ENCODE measurements at regions not wholly inside any gene's neighbourhood (a gene's known extent, or its start where the extent isn't known, plus 50 kb on each side); places are given as distances from the start of the nearest gene placed in this dataset.

GRCh38 chr18:70683263-70683662 is 394.4 kb downstream of the SOCS6 start:
- no peaks in the 10 kb centered on the region for H3K9me3 ChIP-seq (replicated peaks in 1 of 2; ENCODE audit: control insufficient read depth in 1 of 2, insufficient read depth in 1 of 2, low read length in 2 of 2)
- H3K4me1 ChIP-seq (ENCODE audit: control insufficient read depth in 1 of 2, insufficient read depth in 2 of 2, low read length in 2 of 2) = no peaks in the 10 kb centered on the region
- Mint-ChIP-seq H3K27ac (no peak overlapping the region), H3K4me1 (no peaks in the 10 kb centered on the region), H3K4me3 (no peak overlapping the region), H3K36me3 (no peaks in the 10 kb centered on the region), H3K27me3 (ENCODE audit: low read depth in 3 of 3) (no peaks in the 10 kb centered on the region), H3K9me3 (peaks cover 0 to 7% (median 2%) of the 10 kb centered on the region in 7 donors)
- no peak for TF ChIP-seq CTCF (IDR thresholded peaks at IDR 0.05)
- WGBS (ENCODE audit: insufficient coverage) = 90% methylated on average over 3 of the region's 5 CpGs
- H3K27ac ChIP-seq (ENCODE audit: low read depth in 1 of 2, low read length in 2 of 2) = no peak overlapping the region
- H3K9ac ChIP-seq (ENCODE audit: insufficient read depth, low read length, poor library complexity, severe bottlenecking) = no peak overlapping the region
- no peaks in the 10 kb centered on the region for H3K27me3 ChIP-seq (ENCODE audit: control insufficient read depth in 2 of 2, insufficient read depth in 2 of 2, low read length in 2 of 2)
- intact Hi-C loops (cut with micrococcal nuclease) = no loop called here
- no peak overlapping the region for H3K4me2 ChIP-seq (replicated peaks; ENCODE audit: extremely low read depth, low read length, poor library complexity, severe bottlenecking)
- H2AFZ ChIP-seq (ENCODE audit: insufficient read depth, low read depth, low read length, poor library complexity, severe bottlenecking) = no peak overlapping the region
- H3K79me2 ChIP-seq (ENCODE audit: insufficient read depth, low read length) = no peaks in the 10 kb centered on the region
- no peak for DNase-seq
- no peaks in the 10 kb centered on the region for H4K20me1 ChIP-seq (ENCODE audit: insufficient read depth, low read length)
- no peaks in the 10 kb centered on the region for H3K36me3 ChIP-seq (replicated peaks in 1 of 2; ENCODE audit: control insufficient read depth in 1 of 2, insufficient read depth in 2 of 2, low read length in 2 of 2)
- no peak overlapping the region for H3K4me3 ChIP-seq (replicated peaks in 1 of 3; ENCODE audit: low read depth in 2 of 3, low read length in 3 of 3)

GRCh38 chr18:70674896-70675295 is 386.1 kb downstream of the SOCS6 start:
- Mint-ChIP-seq H3K27me3 (ENCODE audit: low read depth in 3 of 3) (no peaks in the 10 kb centered on the region), H3K9me3 (peaks cover 0 to 4% (median 2%) of the 10 kb centered on the region in 7 donors), H3K36me3 (no peaks in the 10 kb centered on the region), H3K4me3 (no peak overlapping the region), H3K27ac (no peak overlapping the region), H3K4me1 (no peaks in the 10 kb centered on the region)
- no peaks in the 10 kb centered on the region for H3K36me3 ChIP-seq (replicated peaks in 1 of 2; ENCODE audit: control insufficient read depth in 1 of 2, insufficient read depth in 2 of 2, low read length in 2 of 2)
- no peak overlapping the region for H2AFZ ChIP-seq (ENCODE audit: insufficient read depth, low read depth, low read length, poor library complexity, severe bottlenecking)
- H4K20me1 ChIP-seq (ENCODE audit: insufficient read depth, low read length) = no peaks in the 10 kb centered on the region
- no peaks in the 10 kb centered on the region for H3K27me3 ChIP-seq (ENCODE audit: control insufficient read depth in 2 of 2, insufficient read depth in 2 of 2, low read length in 2 of 2)
- H3K9me3 ChIP-seq (replicated peaks in 1 of 2; ENCODE audit: control insufficient read depth in 1 of 2, insufficient read depth in 1 of 2, low read length in 2 of 2) = peaks cover 4% of the 10 kb centered on the region in 2 donors
- TF ChIP-seq CTCF (IDR thresholded peaks at IDR 0.05) = no peak
- WGBS (ENCODE audit: insufficient coverage) = 100% methylated on average over 1 of the region's 3 CpGs
- no peaks in the 10 kb centered on the region for H3K4me1 ChIP-seq (ENCODE audit: control insufficient read depth in 1 of 2, insufficient read depth in 2 of 2, low read length in 2 of 2)
- H3K27ac ChIP-seq (ENCODE audit: low read depth in 1 of 2, low read length in 2 of 2) = no peak overlapping the region
- DNase-seq = no peak
- H3K79me2 ChIP-seq (ENCODE audit: insufficient read depth, low read length) = no peaks in the 10 kb centered on the region
- H3K9ac ChIP-seq (ENCODE audit: insufficient read depth, low read length, poor library complexity, severe bottlenecking) = no peak overlapping the region
- intact Hi-C loops (cut with micrococcal nuclease) = no loop called here
- no peak overlapping the region for H3K4me2 ChIP-seq (replicated peaks; ENCODE audit: extremely low read depth, low read length, poor library complexity, severe bottlenecking)
- no peak overlapping the region for H3K4me3 ChIP-seq (replicated peaks in 1 of 3; ENCODE audit: low read depth in 2 of 3, low read length in 3 of 3)

Data from CD14-positive monocyte (primary cell).